Muscle of back (tissue), 3 donors: ENCODE measurements at regions not wholly inside any gene's neighbourhood (a gene's known extent, or its start where the extent isn't known, plus 50 kb on each side); places are given as distances from the start of the nearest gene placed in this dataset.
A peak's percentile ranks its signal among the peaks of the same experiment; 100 is the strongest.

Source experiments
- DNase-seq, 3 donors: peaks; one replicate each; pipeline versions ENCODE4 v3.0.0 to v3.0.0-alpha.2; 2013

- peak in 2 of 3 donors; percentile 12 to 95 for DNase-seq
Observed at GRCh38 chr1:79323239-79324025, 316.9 kb upstream of the ADGRL4 start.

- peak in 1 of 3 donors; percentile 5 for DNase-seq
Observed at GRCh38 chr1:79322511-79323027, 316.0 kb upstream of the ADGRL4 start.

GRCh38 chr1:79312438-79312837 lies 305.9 kb upstream of the ADGRL4 start:
- DNase-seq, result no peak

- no peak for DNase-seq
Observed at GRCh38 chr1:79310609-79311008, 304.1 kb upstream of the ADGRL4 start.

- no peak for DNase-seq
Observed at GRCh38 chr1:79304131-79304530, 297.6 kb upstream of the ADGRL4 start.

- DNase-seq, result no peak
Observed at GRCh38 chr1:79303040-79303439, 296.5 kb upstream of the ADGRL4 start.

GRCh38 chr1:79302380-79302930 lies 295.9 kb upstream of the ADGRL4 start:
- DNase-seq, result no peak

- peak in 1 of 3 donors; percentile 7 for DNase-seq
Observed at GRCh38 chr1:79295967-79296366, 289.4 kb upstream of the ADGRL4 start.

- peak in 2 of 3 donors; percentile 4 to 9 for DNase-seq
Observed at GRCh38 chr1:79293611-79294010, 287.1 kb upstream of the ADGRL4 start.

- no peak for DNase-seq
Observed at GRCh38 chr1:79290927-79291474, 284.5 kb upstream of the ADGRL4 start.

GRCh38 chr1:79287982-79288381 lies 281.5 kb upstream of the ADGRL4 start:
- DNase-seq, result no peak

GRCh38 chr1:79285667-79286066 lies 279.1 kb upstream of the ADGRL4 start:
- DNase-seq, result no peak

GRCh38 chr1:79283451-79283850 lies 276.9 kb upstream of the ADGRL4 start:
- DNase-seq, result no peak

GRCh38 chr1:79281442-79281841 lies 274.9 kb upstream of the ADGRL4 start:
- DNase-seq, result no peak

- no peak for DNase-seq
Observed at GRCh38 chr1:79271759-79272158, 265.2 kb upstream of the ADGRL4 start.

- DNase-seq, result no peak
Observed at GRCh38 chr1:79264975-79265818, 258.7 kb upstream of the ADGRL4 start.

GRCh38 chr1:79264285-79264684 lies 257.8 kb upstream of the ADGRL4 start:
- no peak for DNase-seq

- no peak for DNase-seq
Observed at GRCh38 chr1:79262745-79263258, 256.3 kb upstream of the ADGRL4 start.

GRCh38 chr1:79259390-79260336 lies 253.1 kb upstream of the ADGRL4 start:
- DNase-seq, result peak; percentile 18 to 52 (median 21)

- DNase-seq, result no peak
Observed at GRCh38 chr1:79255421-79255820, 248.9 kb upstream of the ADGRL4 start.

GRCh38 chr1:79252598-79252997 lies 246.1 kb upstream of the ADGRL4 start:
- no peak for DNase-seq
